ENCODE measurements at regions not wholly inside any gene's neighbourhood (a gene's known extent, or its start where the extent isn't known, plus 50 kb on each side); places are given as distances from the start of the nearest gene placed in this dataset.

GRCh38 chr3:105956306-105956705 is 87.5 kb upstream of the CBLB start:
- TF ChIP-seq YY1 (IDR thresholded peaks at IDR 0.05; ENCODE audit: insufficient read depth, insufficient read length) = no peak
- TF ChIP-seq SUZ12 (IDR thresholded peaks at IDR 0.05; ENCODE audit: extremely low read depth, insufficient read depth, insufficient read length) = no peak
- no peak for TF ChIP-seq ZNF274 (IDR thresholded peaks at IDR 0.05; ENCODE audit: low read depth, low read length)
